Hepatocyte (in vitro differentiated cells): ENCODE measurements at regions not wholly inside any gene's neighbourhood (a gene's known extent, or its start where the extent isn't known, plus 50 kb on each side); places are given as distances from the start of the nearest gene placed in this dataset.

Experiments used
- EZH2 ChIP-seq: fragments of 200-600 bp; sonication (generic); IDR thresholded peaks from 2 replicates; pipeline ENCODE4 v1.6.1; 2016; ENCODE audit warnings: antibody characterized with exemption, mild to moderate bottlenecking, borderline replicate concordance
- EZH2phosphoT487 ChIP-seq: fragments of 200-600 bp; sonication (generic); IDR thresholded peaks from one replicate; pipeline ENCODE4 v1.6.1; 2018; ENCODE audit warnings: antibody characterized with exemption, mild to moderate bottlenecking, low read depth, moderate library complexity; ENCODE audit not compliant: unreplicated experiment, severe bottlenecking
- TF ChIP-seq, protein P1 (sequence below): fragments of 200-600 bp; sonication (generic); IDR thresholded peaks from 2 replicates; pipeline ENCODE4 v1.5.1; 2016; ENCODE audit warnings: antibody characterized with exemption, mild to moderate bottlenecking; ENCODE audit not compliant: poor library complexity

DNA sequence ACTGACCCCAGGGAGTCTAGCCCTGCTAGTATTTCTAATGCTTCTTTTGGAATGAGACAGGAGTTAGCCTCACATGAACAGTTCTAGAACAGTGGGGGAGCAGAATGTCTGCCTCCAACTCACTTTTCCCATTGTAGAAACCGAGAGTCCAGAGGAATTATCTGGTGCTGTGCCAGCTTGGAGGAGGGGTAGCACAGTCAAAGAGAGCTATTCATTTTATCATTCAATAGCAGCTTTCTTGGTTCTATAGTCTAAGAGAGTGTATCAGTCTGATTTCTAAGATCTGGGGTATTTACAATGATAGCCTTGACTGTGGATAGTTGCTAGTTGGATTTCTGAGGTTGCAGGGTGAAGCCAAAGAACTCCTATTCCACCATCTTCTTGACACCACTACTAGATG, 448.2 kb downstream of the RFPL4B start:
- TF ChIP-seq, protein P1, sequence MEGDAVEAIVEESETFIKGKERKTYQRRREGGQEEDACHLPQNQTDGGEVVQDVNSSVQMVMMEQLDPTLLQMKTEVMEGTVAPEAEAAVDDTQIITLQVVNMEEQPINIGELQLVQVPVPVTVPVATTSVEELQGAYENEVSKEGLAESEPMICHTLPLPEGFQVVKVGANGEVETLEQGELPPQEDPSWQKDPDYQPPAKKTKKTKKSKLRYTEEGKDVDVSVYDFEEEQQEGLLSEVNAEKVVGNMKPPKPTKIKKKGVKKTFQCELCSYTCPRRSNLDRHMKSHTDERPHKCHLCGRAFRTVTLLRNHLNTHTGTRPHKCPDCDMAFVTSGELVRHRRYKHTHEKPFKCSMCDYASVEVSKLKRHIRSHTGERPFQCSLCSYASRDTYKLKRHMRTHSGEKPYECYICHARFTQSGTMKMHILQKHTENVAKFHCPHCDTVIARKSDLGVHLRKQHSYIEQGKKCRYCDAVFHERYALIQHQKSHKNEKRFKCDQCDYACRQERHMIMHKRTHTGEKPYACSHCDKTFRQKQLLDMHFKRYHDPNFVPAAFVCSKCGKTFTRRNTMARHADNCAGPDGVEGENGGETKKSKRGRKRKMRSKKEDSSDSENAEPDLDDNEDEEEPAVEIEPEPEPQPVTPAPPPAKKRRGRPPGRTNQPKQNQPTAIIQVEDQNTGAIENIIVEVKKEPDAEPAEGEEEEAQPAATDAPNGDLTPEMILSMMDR, result no peak
- TF ChIP-seq EZH2 (no peak), EZH2phosphoT487 (no peak)
